Vagina (tissue), 2 donors: ENCODE measurements at regions not wholly inside any gene's neighbourhood (a gene's known extent, or its start where the extent isn't known, plus 50 kb on each side); places are given as distances from the start of the nearest gene placed in this dataset.
A peak's percentile ranks its signal among the peaks of the same experiment; 100 is the strongest.

Experiments used
- DNase-seq, 2 donors: peaks; one replicate each; pipeline ENCODE4 v3.0.0-alpha.2; 2017; ENCODE audit errors: extremely low spot score in 2 of 2
- H3K27ac ChIP-seq: fragments of 200-600 bp; sonication (generic); one replicate; pipeline ENCODE4 v1.5.1; 2019
- H3K27me3 ChIP-seq: fragments of 200-600 bp; sonication (generic); one replicate; pipeline ENCODE4 v1.5.1; 2019
- H3K36me3 ChIP-seq, 2 donors: fragments of 200-600 bp; sonication (generic); one replicate each; pipeline ENCODE4 v1.5.1; 2017 to 2019
- H3K4me1 ChIP-seq: fragments of 200-600 bp; sonication (generic); one replicate; pipeline ENCODE4 v1.5.1; 2019
- H3K4me3 ChIP-seq, 2 donors: fragments of 200-600 bp; sonication (generic); 1 replicate in 1 of 2; 2 replicates in 1 of 2; pipeline ENCODE4 v1.5.1; 2016 to 2019
- H3K9me3 ChIP-seq: fragments of 200-600 bp; sonication (generic); one replicate; pipeline ENCODE4 v1.5.1; 2019
- POLR2A ChIP-seq, 2 donors: fragments of 450-650 bp; IDR thresholded peaks; one replicate each; pipeline ENCODE4 v1.6.1; 2017; ENCODE audit warnings: antibody characterized with exemption in 2 of 2, mild to moderate bottlenecking in 2 of 2, moderate library complexity in 2 of 2
- POLR2AphosphoS5 ChIP-seq, 2 donors: sonication (generic); formaldehyde crosslinking; IDR thresholded peaks; one replicate each; pipeline ENCODE4 v1.9.0; 2017; ENCODE audit warnings: antibody characterized with exemption in 2 of 2, mild to moderate bottlenecking in 2 of 2, low read depth in 1 of 2; ENCODE audit not compliant: insufficient read depth in 1 of 2
- intact Hi-C: fragments of 100-400 bp; cut with DNase I; formaldehyde crosslinking; loops from one replicate; pipeline ENCODE4 v1.15.1; 2023
- TF ChIP-seq, protein P1 (sequence below), 3 experiments: fragments of 450-650 bp in 2 of 3; fragments of 200-600 bp in 1 of 3; sonication (generic) in 1 of 3; IDR thresholded peaks; one replicate each; pipeline ENCODE4 v1.5.1; 2017 to 2019; ENCODE audit warnings: antibody characterized with exemption in 3 of 3, mild to moderate bottlenecking in 2 of 3, moderate library complexity in 2 of 3

- TF ChIP-seq POLR2A (IDR thresholded peaks at IDR 0.05) (no peak), POLR2AphosphoS5 (IDR thresholded peaks at IDR 0.05; ENCODE audit: insufficient read depth in 1 of 2, low read depth in 1 of 2) (peak in 1 of 2 donors; percentile 87)
- TF ChIP-seq, protein P1, sequence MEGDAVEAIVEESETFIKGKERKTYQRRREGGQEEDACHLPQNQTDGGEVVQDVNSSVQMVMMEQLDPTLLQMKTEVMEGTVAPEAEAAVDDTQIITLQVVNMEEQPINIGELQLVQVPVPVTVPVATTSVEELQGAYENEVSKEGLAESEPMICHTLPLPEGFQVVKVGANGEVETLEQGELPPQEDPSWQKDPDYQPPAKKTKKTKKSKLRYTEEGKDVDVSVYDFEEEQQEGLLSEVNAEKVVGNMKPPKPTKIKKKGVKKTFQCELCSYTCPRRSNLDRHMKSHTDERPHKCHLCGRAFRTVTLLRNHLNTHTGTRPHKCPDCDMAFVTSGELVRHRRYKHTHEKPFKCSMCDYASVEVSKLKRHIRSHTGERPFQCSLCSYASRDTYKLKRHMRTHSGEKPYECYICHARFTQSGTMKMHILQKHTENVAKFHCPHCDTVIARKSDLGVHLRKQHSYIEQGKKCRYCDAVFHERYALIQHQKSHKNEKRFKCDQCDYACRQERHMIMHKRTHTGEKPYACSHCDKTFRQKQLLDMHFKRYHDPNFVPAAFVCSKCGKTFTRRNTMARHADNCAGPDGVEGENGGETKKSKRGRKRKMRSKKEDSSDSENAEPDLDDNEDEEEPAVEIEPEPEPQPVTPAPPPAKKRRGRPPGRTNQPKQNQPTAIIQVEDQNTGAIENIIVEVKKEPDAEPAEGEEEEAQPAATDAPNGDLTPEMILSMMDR (IDR thresholded peaks at IDR 0.05), result no peak
- peaks cover 41% of the 10 kb centered on the region for H3K4me1 ChIP-seq
- peak overlapping the region in 1 of 2 donors; percentile 5 for H3K4me3 ChIP-seq
- intact Hi-C loops, result no loop called here
- H3K36me3 ChIP-seq, result no peaks in the 10 kb centered on the region
- H3K27me3 ChIP-seq, result no peaks in the 10 kb centered on the region
- H3K9me3 ChIP-seq, result no peaks in the 10 kb centered on the region
- no peak for DNase-seq
- peak overlapping the region; percentile 85 for H3K27ac ChIP-seq
Observed at GRCh38 chr20:17806739-17807441, 107.1 kb downstream of the BANF2 start.

- H3K9me3 ChIP-seq, result no peaks in the 10 kb centered on the region
- DNase-seq, result no peak
- peaks cover 41% of the 10 kb centered on the region for H3K4me1 ChIP-seq
- no peak overlapping the region for H3K4me3 ChIP-seq
- no peaks in the 10 kb centered on the region for H3K36me3 ChIP-seq
- intact Hi-C loops, result no loop called here
- peak overlapping the region; percentile 85 for H3K27ac ChIP-seq
- TF ChIP-seq POLR2A (IDR thresholded peaks at IDR 0.05), result no peak
- TF ChIP-seq, protein P1 (IDR thresholded peaks at IDR 0.05), result no peak
- TF ChIP-seq POLR2AphosphoS5 (IDR thresholded peaks at IDR 0.05; ENCODE audit: insufficient read depth in 1 of 2, low read depth in 1 of 2), result no peak
- no peaks in the 10 kb centered on the region for H3K27me3 ChIP-seq
Observed at GRCh38 chr20:17806107-17806506, 106.3 kb downstream of the BANF2 start.

DNA sequence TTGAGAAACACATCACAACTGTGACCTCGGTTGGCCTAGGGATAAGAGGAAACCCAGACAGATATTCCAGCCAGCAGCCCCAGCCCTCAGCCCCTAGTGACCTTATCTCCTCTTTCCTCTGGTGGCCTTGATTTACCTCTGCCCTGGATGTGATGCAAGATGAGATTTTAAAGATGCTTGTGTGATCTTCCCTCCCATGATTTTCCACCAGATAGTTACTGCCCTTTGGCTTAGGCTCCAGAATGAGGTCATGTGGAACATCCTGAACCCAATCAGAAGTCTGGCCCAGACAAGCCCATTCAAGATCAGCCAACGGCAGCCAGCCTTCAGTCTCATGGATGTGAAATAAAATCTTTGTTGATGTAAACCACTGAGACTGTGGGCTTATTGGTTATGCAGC is 104.0 kb downstream of the BANF2 start:
- DNase-seq, result no peak
- H3K36me3 ChIP-seq, result no peaks in the 10 kb centered on the region
- TF ChIP-seq, protein P1 (IDR thresholded peaks at IDR 0.05), result no peak
- TF ChIP-seq POLR2A (IDR thresholded peaks at IDR 0.05), result no peak
- no peak for TF ChIP-seq POLR2AphosphoS5 (IDR thresholded peaks at IDR 0.05; ENCODE audit: insufficient read depth in 1 of 2, low read depth in 1 of 2)
- H3K4me1 ChIP-seq, result peaks cover 26% of the 10 kb centered on the region
- H3K27me3 ChIP-seq, result no peaks in the 10 kb centered on the region
- intact Hi-C loops, result no loop called here
- no peaks in the 10 kb centered on the region for H3K9me3 ChIP-seq
- no peak overlapping the region for H3K27ac ChIP-seq
- no peak overlapping the region for H3K4me3 ChIP-seq

DNA sequence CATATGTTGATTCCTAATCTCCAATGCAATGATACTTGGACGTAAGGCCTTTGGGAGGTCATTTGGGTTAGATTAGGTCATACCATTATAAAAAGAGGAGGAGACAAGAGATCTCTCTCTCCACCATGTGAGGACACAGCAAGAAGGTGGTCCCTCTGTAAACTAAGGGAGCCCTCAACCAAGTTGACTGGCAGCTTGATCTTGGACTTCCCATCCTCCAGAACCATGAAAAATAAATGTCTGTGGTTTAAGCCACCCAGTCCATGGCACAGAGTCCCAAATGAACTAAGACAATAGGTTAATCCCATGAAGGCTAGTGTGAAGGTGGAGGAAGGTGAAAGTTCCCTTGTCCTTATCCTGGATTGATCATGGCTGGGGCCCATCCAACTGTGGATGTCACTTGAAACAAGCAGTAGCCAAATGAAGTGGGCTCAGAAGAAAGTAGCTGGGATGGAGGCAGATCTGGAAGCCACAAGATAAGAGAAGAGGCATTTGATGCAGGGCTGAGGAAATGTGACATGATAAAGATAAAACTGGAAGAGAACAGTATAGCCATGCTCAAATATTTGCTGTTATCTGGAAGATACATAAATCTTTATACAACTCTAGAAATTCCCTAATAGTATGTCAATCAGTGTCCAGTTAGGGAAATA is 99.9 kb downstream of the BANF2 start:
- intact Hi-C loops, result loop anchor here (10.0 kb wide), 1 partner anchor 115 kb away; the partner anchor contains the start of gene RRBP1

More for the DNA sequence above, 99.9 kb downstream of the BANF2 start:
- Histone ChIP-seq H3K9me3 (no peaks in the 10 kb centered on the region), H3K4me3 (no peak overlapping the region), H3K36me3 (no peaks in the 10 kb centered on the region), H3K4me1 (peaks cover 19% of the 10 kb centered on the region), H3K27ac (no peak overlapping the region), H3K27me3 (no peaks in the 10 kb centered on the region)
- TF ChIP-seq POLR2A (IDR thresholded peaks at IDR 0.05) (no peak), POLR2AphosphoS5 (IDR thresholded peaks at IDR 0.05; ENCODE audit: insufficient read depth in 1 of 2, low read depth in 1 of 2) (no peak)
- TF ChIP-seq, protein P1 (IDR thresholded peaks at IDR 0.05), result no peak
- no peak for DNase-seq
